ENCODE measurements at regions not wholly inside any gene's neighbourhood (a gene's known extent, or its start where the extent isn't known, plus 50 kb on each side); places are given as distances from the start of the nearest gene placed in this dataset.
"Not testable (repeated sequence)": the region's sequence is repeated elsewhere in the genome, so short reads cannot be mapped to it uniquely, and the experiment has no call there.

GRCh38 chr6:153301602-153302001 is 170.5 kb upstream of the RGS17 start:
- FAIRE-seq, result no peak
- TF ChIP-seq POLR2AphosphoS5 (IDR thresholded peaks at IDR 0.05; ENCODE audit: low read depth, low read length), result no peak
- TF ChIP-seq POLR2A (IDR thresholded peaks at IDR 0.05; ENCODE audit: low read depth, low read length), result no peak
- no peak for TF ChIP-seq TAF1 (IDR thresholded peaks at IDR 0.05; ENCODE audit: borderline replicate concordance, low read depth, low read length)
- no peak for DNase-seq (ENCODE audit: insufficient read length)

- peak; percentile 46 for FAIRE-seq
These were observed 151.4 kb upstream of the RGS17 start for GRCh38 chr6:153282456-153282855.

DNA sequence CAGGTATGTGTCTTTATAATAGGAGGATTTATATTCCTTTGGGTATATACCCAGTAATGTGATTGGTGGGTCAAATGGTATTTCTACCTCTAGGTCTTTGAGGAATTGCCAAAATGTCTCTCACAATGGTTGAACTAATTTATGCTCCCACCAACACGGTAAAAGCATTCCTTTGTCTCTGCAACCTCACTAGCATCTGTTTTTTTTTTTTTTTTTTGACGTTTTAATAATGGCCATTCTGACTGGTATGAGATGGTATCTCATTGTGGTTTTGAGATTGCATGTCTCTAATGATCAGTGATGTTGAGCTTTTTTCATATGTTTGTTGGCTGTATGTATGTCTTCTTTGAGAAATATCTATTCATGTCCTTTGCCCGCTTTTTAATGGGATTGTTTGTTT is 144.9 kb upstream of the RGS17 start:
- FAIRE-seq, result no peak

More at GRCh38 chr6:153282456-153282855, 151.4 kb upstream of the RGS17 start:
- not testable (repeated sequence) for DNase-seq (ENCODE audit: insufficient read length)

DNA sequence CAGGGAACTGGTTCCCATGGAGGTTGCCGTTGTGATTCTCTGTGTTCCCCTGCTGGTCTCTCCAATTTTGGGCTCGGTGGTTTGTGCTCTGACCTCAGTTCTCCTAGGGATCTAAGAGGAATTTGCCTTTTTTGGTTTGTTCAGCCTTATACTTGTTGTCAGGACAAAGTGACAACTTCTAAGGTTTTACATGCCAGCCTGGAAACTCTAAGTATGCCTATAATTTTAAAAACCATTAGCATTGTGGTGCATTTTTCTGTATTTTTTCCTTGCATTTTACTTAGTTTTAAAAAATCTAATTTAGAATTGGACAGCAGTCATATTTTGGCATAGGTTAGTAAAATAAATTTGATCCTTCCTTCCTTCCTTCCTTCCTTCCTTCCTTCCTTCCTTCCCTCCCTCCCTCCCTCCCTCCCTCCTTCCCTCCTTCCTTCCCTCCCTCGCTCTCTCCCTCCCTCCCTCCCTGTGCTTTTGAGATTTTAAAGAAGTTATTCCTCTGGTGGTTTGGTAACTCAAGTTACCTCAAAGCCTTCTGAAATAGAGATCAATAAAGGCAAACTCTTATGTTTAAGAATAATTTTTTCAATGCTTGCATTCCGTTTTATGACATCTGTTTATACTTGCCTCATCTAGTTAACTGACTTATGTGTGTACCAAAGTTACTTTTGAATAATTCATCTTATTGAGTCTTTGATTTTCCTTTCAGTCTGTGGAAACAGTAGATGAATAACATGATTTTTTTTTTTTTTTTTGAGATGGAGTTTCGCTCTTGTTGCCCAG is 141.3 kb upstream of the RGS17 start:
- no peak for FAIRE-seq
- TF ChIP-seq POLR2AphosphoS5 (IDR thresholded peaks at IDR 0.05; ENCODE audit: low read depth, low read length) (no peak), TAF1 (IDR thresholded peaks at IDR 0.05; ENCODE audit: borderline replicate concordance, low read depth, low read length) (no peak), POLR2A (IDR thresholded peaks at IDR 0.05; ENCODE audit: low read depth, low read length) (no peak)
- no peak for DNase-seq (ENCODE audit: insufficient read length)

More for the DNA sequence above, 144.9 kb upstream of the RGS17 start:
- TF ChIP-seq POLR2A (IDR thresholded peaks at IDR 0.05; ENCODE audit: low read depth, low read length) (no peak), POLR2AphosphoS5 (IDR thresholded peaks at IDR 0.05; ENCODE audit: low read depth, low read length) (no peak), TAF1 (IDR thresholded peaks at IDR 0.05; ENCODE audit: borderline replicate concordance, low read depth, low read length) (no peak)
- DNase-seq (ENCODE audit: insufficient read length), result no peak

DNA sequence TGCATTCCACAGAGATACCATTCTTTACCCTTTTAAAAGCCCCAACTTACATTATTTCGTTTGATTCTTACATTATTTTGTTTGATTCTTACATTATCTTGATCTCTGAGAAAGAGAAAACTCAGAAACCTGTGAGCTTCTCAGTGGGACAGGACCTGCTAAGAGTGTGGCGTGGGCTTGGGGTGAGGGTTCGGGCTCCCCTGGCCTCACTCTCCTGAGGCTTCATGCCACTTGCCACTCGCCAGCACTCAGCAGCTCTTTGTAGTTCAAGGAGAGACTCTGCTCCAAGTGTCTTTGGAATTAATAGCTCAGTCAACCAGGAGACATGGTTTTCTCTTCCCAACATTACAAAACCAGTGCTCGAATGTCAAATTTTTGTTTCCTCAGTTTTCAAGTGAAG is 132.4 kb upstream of the RGS17 start:
- TF ChIP-seq POLR2AphosphoS5 (IDR thresholded peaks at IDR 0.05; ENCODE audit: low read depth, low read length) (no peak), TAF1 (IDR thresholded peaks at IDR 0.05; ENCODE audit: borderline replicate concordance, low read depth, low read length) (no peak), POLR2A (IDR thresholded peaks at IDR 0.05; ENCODE audit: low read depth, low read length) (no peak)
- FAIRE-seq (no peak), DNase-seq (ENCODE audit: insufficient read length) (no peak)

DNA sequence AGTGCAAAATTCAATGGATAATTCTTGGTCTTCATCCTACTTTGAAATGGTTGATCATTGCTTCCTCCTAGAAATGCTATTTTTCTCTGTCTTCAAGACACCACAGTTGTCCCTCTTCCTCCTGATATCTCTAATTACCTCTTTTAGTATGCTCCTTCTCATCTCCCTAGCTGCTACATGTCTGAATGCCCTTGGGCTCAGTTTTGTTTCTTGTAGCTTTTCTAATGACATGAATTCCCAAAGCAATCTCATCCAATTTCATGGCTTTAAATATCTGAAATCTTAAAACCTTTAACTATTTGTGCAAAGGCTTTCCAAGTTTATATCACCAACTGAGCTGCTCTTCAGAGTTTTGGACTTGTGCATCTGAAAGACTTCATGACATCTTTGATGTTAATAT is 120.2 kb upstream of the RGS17 start:
- FAIRE-seq (no peak), DNase-seq (ENCODE audit: insufficient read length) (no peak)
- TF ChIP-seq POLR2AphosphoS5 (IDR thresholded peaks at IDR 0.05; ENCODE audit: low read depth, low read length) (no peak), POLR2A (IDR thresholded peaks at IDR 0.05; ENCODE audit: low read depth, low read length) (no peak), TAF1 (IDR thresholded peaks at IDR 0.05; ENCODE audit: borderline replicate concordance, low read depth, low read length) (no peak)

- no peak for TF ChIP-seq POLR2AphosphoS5 (IDR thresholded peaks at IDR 0.05; ENCODE audit: low read depth, low read length)
- no peak for TF ChIP-seq POLR2A (IDR thresholded peaks at IDR 0.05; ENCODE audit: low read depth, low read length)
- no peak for TF ChIP-seq TAF1 (IDR thresholded peaks at IDR 0.05; ENCODE audit: borderline replicate concordance, low read depth, low read length)
- DNase-seq (ENCODE audit: insufficient read length) (no peak), FAIRE-seq (no peak)
These were observed 106.6 kb upstream of the RGS17 start for GRCh38 chr6:153237670-153238069.

GRCh38 chr6:153231048-153231646 is 100.1 kb upstream of the RGS17 start:
- DNase-seq (ENCODE audit: insufficient read length) (no peak), FAIRE-seq (peak; percentile 85)
- no peak for TF ChIP-seq POLR2AphosphoS5 (IDR thresholded peaks at IDR 0.05; ENCODE audit: low read depth, low read length)
- TF ChIP-seq TAF1 (IDR thresholded peaks at IDR 0.05; ENCODE audit: borderline replicate concordance, low read depth, low read length), result no peak
- TF ChIP-seq POLR2A (IDR thresholded peaks at IDR 0.05; ENCODE audit: low read depth, low read length), result no peak

- no peak for FAIRE-seq
- TF ChIP-seq POLR2AphosphoS5 (IDR thresholded peaks at IDR 0.05; ENCODE audit: low read depth, low read length) (no peak), TAF1 (IDR thresholded peaks at IDR 0.05; ENCODE audit: borderline replicate concordance, low read depth, low read length) (no peak), POLR2A (IDR thresholded peaks at IDR 0.05; ENCODE audit: low read depth, low read length) (no peak)
- DNase-seq (ENCODE audit: insufficient read length), result no peak
These were observed 87.2 kb upstream of the RGS17 start for GRCh38 chr6:153218184-153218792.

- no peak for FAIRE-seq
- TF ChIP-seq TAF1 (IDR thresholded peaks at IDR 0.05; ENCODE audit: borderline replicate concordance, low read depth, low read length) (no peak), POLR2A (IDR thresholded peaks at IDR 0.05; ENCODE audit: low read depth, low read length) (no peak), POLR2AphosphoS5 (IDR thresholded peaks at IDR 0.05; ENCODE audit: low read depth, low read length) (no peak)
- no peak for DNase-seq (ENCODE audit: insufficient read length)
These were observed 85.7 kb upstream of the RGS17 start for GRCh38 chr6:153216789-153217188.

- DNase-seq (ENCODE audit: insufficient read length) (no peak), FAIRE-seq (no peak)
- TF ChIP-seq POLR2AphosphoS5 (IDR thresholded peaks at IDR 0.05; ENCODE audit: low read depth, low read length) (no peak), POLR2A (IDR thresholded peaks at IDR 0.05; ENCODE audit: low read depth, low read length) (no peak), TAF1 (IDR thresholded peaks at IDR 0.05; ENCODE audit: borderline replicate concordance, low read depth, low read length) (no peak)
These were observed 84.2 kb upstream of the RGS17 start for GRCh38 chr6:153215242-153215641.

GRCh38 chr6:153214436-153214835 is 83.4 kb upstream of the RGS17 start:
- no peak for FAIRE-seq
- no peak for DNase-seq (ENCODE audit: insufficient read length)
- TF ChIP-seq TAF1 (IDR thresholded peaks at IDR 0.05; ENCODE audit: borderline replicate concordance, low read depth, low read length) (no peak), POLR2AphosphoS5 (IDR thresholded peaks at IDR 0.05; ENCODE audit: low read depth, low read length) (no peak), POLR2A (IDR thresholded peaks at IDR 0.05; ENCODE audit: low read depth, low read length) (no peak)

Measured in GM12892 (cell line).